SK-N-SH (cell line): ENCODE measurements at regions not wholly inside any gene's neighbourhood (a gene's known extent, or its start where the extent isn't known, plus 50 kb on each side); places are given as distances from the start of the nearest gene placed in this dataset.

ENCODE experiments used
- CTCF ChIA-PET: fragments of 300-600, 350-600 bp; formaldehyde crosslinking; extraction: SDS; loops from one replicate; lab custom pipeline; 2021; lab: Yijun Ruan, JAX
- POLR2A ChIA-PET: fragments of 350-600 bp; sonication (Branson Sonifier 250); formaldehyde crosslinking; extraction: SDS; loops from one replicate; lab custom pipeline; 2020; ENCODE audit warnings: antibody characterized with exemption, inconsistent platforms; lab: Yijun Ruan, JAX
- DNase-seq: peaks from one replicate; pipeline ENCODE4 v3.0.0; 2012
- H2AFZ ChIP-seq: fragments of 200-600 bp; sonication (generic); 2 replicates; pipeline ENCODE4 v1.8.1; 2016; ENCODE audit warnings: antibody characterized with exemption, mild to moderate bottlenecking, low read depth
- H3F3A ChIP-seq: fragments of 200-600 bp; sonication (generic); replicated peaks from 2 replicates; pipeline ENCODE3; 2016; ENCODE audit warnings: antibody characterized with exemption, mild to moderate bottlenecking; ENCODE audit not compliant: insufficient read depth
- H3K27ac ChIP-seq, 2 experiments: fragments of 200-500 bp in 1 of 2; fragments of 200-600 bp in 1 of 2; sonication (Bioruptor generic) in 1 of 2; sonication (generic), shearing (Covaris generic) in 1 of 2; 2 replicates each; pipeline versions ENCODE4 v1.5.1 to v1.6.1; 2014 to 2016; ENCODE audit warnings: low read depth in 2 of 2, inconsistent platforms in 1 of 2, low read length in 1 of 2, mild to moderate bottlenecking in 1 of 2, mixed read lengths in 1 of 2
- H3K27me3 ChIP-seq: fragments of 200-600 bp; sonication (generic), shearing (Covaris generic); 2 replicates; pipeline ENCODE4 v1.6.1; 2016; ENCODE audit warnings: mixed run types; ENCODE audit not compliant: insufficient read depth
- H3K36me3 ChIP-seq, 2 experiments: fragments of 200-500 bp in 1 of 2; fragments of 200-600 bp in 1 of 2; sonication (Bioruptor generic) in 1 of 2; sonication (generic) in 1 of 2; replicated peaks in 1 of 2; 2 replicates each; pipeline versions ENCODE3 to v1.5.1; 2014 to 2016; ENCODE audit warnings: low read length in 1 of 2, mild to moderate bottlenecking in 1 of 2; ENCODE audit not compliant: insufficient read depth in 2 of 2, control insufficient read depth in 1 of 2
- H3K4me1 ChIP-seq, 2 experiments: fragments of 200-500 bp in 1 of 2; fragments of 200-600 bp in 1 of 2; sonication (Bioruptor generic) in 1 of 2; sonication (generic), shearing (Covaris generic) in 1 of 2; 2 replicates each; pipeline versions ENCODE4 v1.5.1 to v1.6.1; 2014 to 2016; ENCODE audit warnings: low read depth in 1 of 2, low read length in 1 of 2, mixed run types in 1 of 2; ENCODE audit not compliant: insufficient read depth in 2 of 2, control insufficient read depth in 1 of 2
- H3K4me2 ChIP-seq: fragments of 200-600 bp; sonication (generic), shearing (Covaris generic); 2 replicates; pipeline ENCODE4 v1.6.1; 2017; ENCODE audit warnings: mixed run types
- H3K4me3 ChIP-seq, 2 experiments: fragments of 200-500 bp in 1 of 2; fragments of 200-600 bp in 1 of 2; sonication (Bioruptor generic) in 1 of 2; sonication (generic), shearing (Covaris generic) in 1 of 2; 2 replicates each; pipeline versions ENCODE4 v1.5.1 to v1.8.1; 2014 to 2016; ENCODE audit warnings: low read depth in 2 of 2, inconsistent platforms in 1 of 2, low read length in 1 of 2, mild to moderate bottlenecking in 1 of 2, mixed read lengths in 1 of 2, moderate library complexity in 1 of 2
- H3K79me2 ChIP-seq: fragments of 200-600 bp; sonication (generic); 2 replicates; pipeline ENCODE4 v1.8.1; 2017; ENCODE audit warnings: mild to moderate bottlenecking; ENCODE audit not compliant: insufficient read depth
- H3K9ac ChIP-seq: fragments of 200-600 bp; sonication (generic); 2 replicates; pipeline ENCODE4 v1.6.1; 2017; ENCODE audit warnings: mixed run types
- H3K9me2 ChIP-seq: fragments of 200-600 bp; sonication (generic); 2 replicates; pipeline ENCODE4 v1.6.1; 2017; ENCODE audit warnings: mixed run types
- H3K9me3 ChIP-seq: fragments of 200-600 bp; sonication (generic); 2 replicates; pipeline ENCODE4 v1.6.1; 2017; ENCODE audit warnings: mixed run types, mild to moderate bottlenecking, moderate library complexity
- H4K20me1 ChIP-seq: fragments of 200-600 bp; sonication (generic); 2 replicates; pipeline ENCODE4 v1.6.1; 2017; ENCODE audit warnings: mild to moderate bottlenecking, mixed run types; ENCODE audit not compliant: insufficient read depth
- CTCF ChIP-seq: fragments of 200-600 bp; sonication (generic); IDR thresholded peaks from 2 replicates; pipeline ENCODE4 v1.6.1; 2017; ENCODE audit warnings: antibody characterized with exemption, mild to moderate bottlenecking, moderate library complexity
- ELF1 ChIP-seq: IDR thresholded peaks from 2 replicates; pipeline ENCODE4 v1.4.0; 2012
- EZH2phosphoT487 ChIP-seq: fragments of 200-600 bp; sonication (generic); IDR thresholded peaks from 2 replicates; pipeline ENCODE4 v1.6.1; 2017; ENCODE audit warnings: low read depth, mixed run types, mild to moderate bottlenecking, antibody characterized with exemption, moderate library complexity, borderline replicate concordance
- FOXJ3 ChIP-seq: sonication (generic); formaldehyde crosslinking; IDR thresholded peaks from 2 replicates; pipeline ENCODE4 v1.5.1; 2020; ENCODE audit warnings: mild to moderate bottlenecking, missing genetic modification reagents
- FOXM1 ChIP-seq: IDR thresholded peaks from 2 replicates; pipeline ENCODE4 v1.4.0; 2012; ENCODE audit warnings: low read depth, mild to moderate bottlenecking
- GABPA ChIP-seq: IDR thresholded peaks from 2 replicates; pipeline ENCODE4 v1.4.0; 2012; ENCODE audit warnings: low read depth, mild to moderate bottlenecking
- GATA2 ChIP-seq: sonication (generic); formaldehyde crosslinking; IDR thresholded peaks from 2 replicates; pipeline ENCODE4 v1.5.0; 2020; ENCODE audit warnings: mild to moderate bottlenecking, missing genetic modification reagents
- MEF2A ChIP-seq: IDR thresholded peaks from 2 replicates; pipeline ENCODE4 v1.4.0; 2012; ENCODE audit warnings: low read depth, borderline replicate concordance
- NFIC ChIP-seq: IDR thresholded peaks from 2 replicates; pipeline ENCODE4 v1.4.0; 2012; ENCODE audit warnings: borderline replicate concordance
- PBX3 ChIP-seq: IDR thresholded peaks from 2 replicates; pipeline ENCODE4; 2012
- RCOR1 ChIP-seq: fragments of 150-350 bp; IDR thresholded peaks from 2 replicates; pipeline ENCODE4 v1.6.1; 2017; ENCODE audit warnings: antibody characterized with exemption, low read length
- REST ChIP-seq: IDR thresholded peaks from 2 replicates; pipeline ENCODE4 v1.6.1; 2012; ENCODE audit warnings: mild to moderate bottlenecking, low read depth, low read length, moderate library complexity
- RFX5 ChIP-seq: IDR thresholded peaks from 2 replicates; pipeline ENCODE4 v1.6.1; 2012; ENCODE audit warnings: mild to moderate bottlenecking, improper control_type of control experiment, low read length
- TAF1 ChIP-seq: IDR thresholded peaks from 2 replicates; pipeline ENCODE4 v1.6.1; 2012; ENCODE audit warnings: low read depth, mild to moderate bottlenecking, low read length, moderate library complexity, borderline replicate concordance
- TCF12 ChIP-seq: IDR thresholded peaks from 2 replicates; pipeline ENCODE4 v1.4.0; 2012
- TEAD4 ChIP-seq: IDR thresholded peaks from 2 replicates; pipeline ENCODE4 v1.4.0; 2012; ENCODE audit warnings: mild to moderate bottlenecking, borderline replicate concordance; ENCODE audit not compliant: insufficient read depth
- WGBS: methylation state at CpG from one replicate; pipeline ENCODE4 v1.1.6; 2017; ENCODE audit warnings: low lambda C conversion rate; 5-methylcytosine and 5-hydroxymethylcytosine counted together

GRCh38 chr10:123375097-123375496, 220.9 kb downstream of the BUB3 start:
- H3K4me1 ChIP-seq: no peaks in the 10 kb centered on the region; a peak in 1 of 4 replicates
- no peaks in the 10 kb centered on the region for H4K20me1 ChIP-seq
- TF ChIP-seq FOXM1 (no peak), TCF12 (no peak), GABPA (no peak), CTCF (no peak), RFX5 (no peak), MEF2A (no peak), FOXJ3 (CRISPR knock-in tag) (no peak), PBX3 (no peak), RCOR1 (no peak), GATA2 (no peak), TAF1 (no peak), NFIC (no peak), EZH2phosphoT487 (no peak), REST (no peak), ELF1 (no peak), TEAD4 (no peak)
- H3K36me3 ChIP-seq: no peaks in the 10 kb centered on the region
- ChIA-PET CTCF (interaction anchor here (1.1 to 1.4 kb wide), 2 partner anchors 242 to 332 kb away, joined by 6 read pairs; no protein-coding TSS in a partner anchor), POLR2A (no interaction called here)
- H3F3A ChIP-seq: no peaks in the 10 kb centered on the region
- H3K27ac ChIP-seq: no peak overlapping the region
- H3K27me3 ChIP-seq: no peaks in the 10 kb centered on the region
- no peak overlapping the region for H3K9ac ChIP-seq
- no peak overlapping the region for H2AFZ ChIP-seq
- WGBS: 32% methylated on average over 3 of the region's 3 CpGs
- no peaks in the 10 kb centered on the region for H3K9me2 ChIP-seq
- no peaks in the 10 kb centered on the region for H3K79me2 ChIP-seq
- H3K9me3 ChIP-seq: no peaks in the 10 kb centered on the region
- DNase-seq: no peak
- no peak overlapping the region for H3K4me3 ChIP-seq
- H3K4me2 ChIP-seq: no peak overlapping the region
